Effector memory CD8-positive, alpha-beta T cell (primary cell): ENCODE measurements at regions not wholly inside any gene's neighbourhood (a gene's known extent, or its start where the extent isn't known, plus 50 kb on each side); places are given as distances from the start of the nearest gene placed in this dataset.

Experiments
- ATAC-seq: fragments of 150-1000 bp; cut with Tn5 transposase; replicated peaks from 2 replicates; pipeline ENCODE4 v1.10.0; 2021; ENCODE audit warnings: mild to moderate bottlenecking, moderate library complexity
- DNase-seq, 3 experiments: peaks; one replicate each; pipeline ENCODE4 v3.0.0; 2021
- H3K27ac Mint-ChIP-seq, 2 donors: one replicate each; pipeline ENCODE4 v1.8.0; 2022; ENCODE audit warnings: mild to moderate bottlenecking in 2 of 2, mixed read lengths in 2 of 2, moderate library complexity in 2 of 2
- H3K27me3 Mint-ChIP-seq, 2 donors: one replicate each; pipeline ENCODE4 v1.8.0; 2022; ENCODE audit warnings: mixed read lengths in 2 of 2
- H3K36me3 Mint-ChIP-seq: one replicate; pipeline ENCODE4 v1.8.0; 2022; ENCODE audit warnings: mild to moderate bottlenecking, moderate library complexity, mixed read lengths; ENCODE audit not compliant: insufficient read depth
- H3K4me1 Mint-ChIP-seq, 2 donors: one replicate each; pipeline ENCODE4 v1.8.0; 2022; ENCODE audit warnings: low read depth in 2 of 2, mixed read lengths in 2 of 2
- H3K4me3 Mint-ChIP-seq, 2 donors: one replicate each; pipeline ENCODE4 v1.8.0; 2022; ENCODE audit warnings: mild to moderate bottlenecking in 2 of 2, mixed read lengths in 2 of 2, moderate library complexity in 2 of 2
- H3K9me3 Mint-ChIP-seq, 2 donors: one replicate each; pipeline ENCODE4 v1.8.0; 2022; ENCODE audit warnings: mixed read lengths in 2 of 2

DNA sequence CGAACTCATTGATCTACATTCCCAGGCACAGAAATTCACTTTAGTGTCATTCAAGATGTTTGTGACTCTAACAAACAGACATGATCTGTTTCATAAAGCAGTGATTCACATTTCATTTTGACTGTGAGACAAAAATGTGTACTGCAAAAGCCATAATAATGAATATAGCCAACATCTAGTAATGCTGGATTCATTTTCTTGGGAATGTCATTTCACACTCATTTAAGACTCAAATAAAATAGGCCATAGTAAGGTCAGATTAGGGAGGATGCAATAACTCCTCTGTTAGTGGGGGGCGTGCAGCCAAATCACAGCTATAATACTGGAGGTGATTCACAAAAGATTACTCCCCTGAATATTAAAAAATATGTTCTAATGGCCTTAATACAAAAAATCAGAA, 566.6 kb upstream of the ZWINT start:
- H3K9me3 Mint-ChIP-seq, result peaks cover 8 to 14% of the 10 kb centered on the region in 2 donors
- H3K36me3 Mint-ChIP-seq, result no peaks in the 10 kb centered on the region
- no peak overlapping the region for H3K4me3 Mint-ChIP-seq
- no peak for ATAC-seq
- no peaks in the 10 kb centered on the region for H3K4me1 Mint-ChIP-seq
- no peak overlapping the region for H3K27ac Mint-ChIP-seq
- no peaks in the 10 kb centered on the region for H3K27me3 Mint-ChIP-seq
- no peak for DNase-seq

DNA sequence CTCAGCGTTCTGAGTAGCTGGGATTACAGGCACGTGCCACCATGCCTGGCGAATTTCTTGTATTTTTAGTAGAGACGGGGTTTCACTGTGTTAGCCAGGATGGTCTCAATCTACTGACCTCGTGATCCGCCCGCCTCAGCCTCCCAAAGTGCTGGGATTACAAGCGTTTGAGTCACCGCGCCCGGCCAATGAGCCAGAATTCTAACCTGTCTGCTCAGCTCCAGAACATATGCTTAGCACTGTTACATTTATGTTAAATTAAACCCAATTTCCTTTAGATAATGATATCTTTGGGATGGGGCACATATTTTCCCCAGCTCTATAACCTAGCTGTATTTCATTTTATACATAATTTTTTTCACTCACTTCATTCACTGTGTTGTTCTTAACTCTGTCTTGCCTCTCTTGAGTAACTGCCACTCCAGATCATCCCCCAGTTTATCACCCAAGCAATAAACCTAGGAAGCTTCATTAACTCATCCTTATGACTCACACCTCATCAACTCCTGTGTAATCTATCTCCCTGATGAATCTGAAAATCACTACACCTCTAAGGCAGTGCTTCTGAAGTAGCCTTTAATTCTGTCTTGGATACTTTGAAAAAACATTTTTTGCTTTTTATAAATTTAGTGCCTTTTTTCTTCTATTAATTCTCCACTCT, 559.7 kb upstream of the ZWINT start:
- ATAC-seq, result no peak
- H3K27ac Mint-ChIP-seq, result no peak overlapping the region
- peaks cover 11 to 18% of the 10 kb centered on the region in 2 donors for H3K9me3 Mint-ChIP-seq
- H3K4me3 Mint-ChIP-seq, result no peak overlapping the region
- H3K4me1 Mint-ChIP-seq, result no peaks in the 10 kb centered on the region
- H3K27me3 Mint-ChIP-seq, result no peaks in the 10 kb centered on the region
- no peaks in the 10 kb centered on the region for H3K36me3 Mint-ChIP-seq
- no peak for DNase-seq

DNA sequence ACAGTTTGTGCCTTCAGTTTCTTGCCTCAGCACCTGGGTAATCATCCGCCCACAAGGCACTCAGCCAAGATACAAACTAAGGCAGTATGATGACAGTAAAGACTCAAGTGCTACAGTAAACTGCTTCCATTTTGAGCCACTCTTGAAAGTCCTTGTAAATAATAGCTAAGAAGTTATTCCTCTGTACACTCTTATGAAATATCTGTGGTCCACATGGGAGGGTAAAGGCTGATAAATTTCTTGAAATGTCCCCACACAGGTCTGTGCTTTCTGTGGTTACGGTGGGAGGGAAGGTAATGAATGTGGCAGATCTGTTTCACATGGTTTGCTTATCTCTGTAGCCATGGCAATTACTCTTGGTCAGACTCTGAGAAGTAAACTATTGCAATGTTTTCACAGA, 551.0 kb upstream of the ZWINT start:
- ATAC-seq (no peak), DNase-seq (no peak)
- H3K36me3 Mint-ChIP-seq, result no peaks in the 10 kb centered on the region
- H3K27ac Mint-ChIP-seq, result no peak overlapping the region
- H3K9me3 Mint-ChIP-seq, result peaks cover 7 to 17% of the 10 kb centered on the region in 2 donors
- no peaks in the 10 kb centered on the region for H3K27me3 Mint-ChIP-seq
- H3K4me3 Mint-ChIP-seq, result no peak overlapping the region
- no peaks in the 10 kb centered on the region for H3K4me1 Mint-ChIP-seq

DNA sequence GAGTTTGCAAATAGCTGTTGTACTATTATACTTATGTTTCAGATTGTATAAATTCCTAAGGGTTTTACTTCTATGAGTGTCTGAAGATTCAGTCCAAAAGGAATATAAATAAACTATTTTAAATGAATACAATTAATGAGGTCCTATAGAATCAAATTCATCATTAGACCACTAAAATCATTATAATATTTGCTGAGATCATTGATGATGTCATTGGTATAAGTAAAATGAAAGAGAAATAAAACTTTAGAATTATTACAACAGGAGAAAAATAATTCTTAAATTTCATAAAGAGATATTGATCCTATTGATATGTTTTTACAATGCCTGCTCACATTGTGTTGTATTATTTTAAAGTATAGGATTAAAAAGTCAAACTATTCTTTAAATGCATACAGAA, 544.0 kb upstream of the ZWINT start:
- no peak for DNase-seq
- Mint-ChIP-seq H3K27me3 (no peaks in the 10 kb centered on the region), H3K27ac (no peak overlapping the region), H3K36me3 (no peaks in the 10 kb centered on the region), H3K9me3 (no peaks in the 10 kb centered on the region), H3K4me3 (no peak overlapping the region), H3K4me1 (no peaks in the 10 kb centered on the region)
- no peak for ATAC-seq

DNA sequence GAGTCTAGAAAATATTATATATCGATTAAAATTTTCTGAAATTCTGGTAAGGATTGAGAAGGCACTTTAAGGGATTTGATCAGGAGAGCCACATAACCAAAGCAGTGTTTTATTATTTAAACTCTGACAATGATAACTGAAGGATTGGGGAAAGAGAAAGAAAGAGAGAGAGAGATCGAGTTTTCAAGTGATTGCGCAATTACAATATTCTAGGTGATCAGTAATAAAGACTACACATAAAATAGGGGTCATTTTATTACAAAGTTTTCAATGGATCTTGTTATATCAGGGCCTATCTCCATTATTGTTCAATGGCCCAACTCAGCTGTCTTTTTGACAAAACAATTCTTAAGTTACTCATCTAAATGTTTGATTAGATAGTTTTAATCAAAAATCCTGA, 541.5 kb upstream of the ZWINT start:
- Mint-ChIP-seq H3K4me1 (no peaks in the 10 kb centered on the region), H3K27me3 (no peaks in the 10 kb centered on the region), H3K27ac (no peak overlapping the region), H3K36me3 (no peaks in the 10 kb centered on the region), H3K4me3 (no peak overlapping the region), H3K9me3 (peaks cover 0 to 2% of the 10 kb centered on the region in 2 donors)
- no peak for ATAC-seq
- DNase-seq, result no peak

DNA sequence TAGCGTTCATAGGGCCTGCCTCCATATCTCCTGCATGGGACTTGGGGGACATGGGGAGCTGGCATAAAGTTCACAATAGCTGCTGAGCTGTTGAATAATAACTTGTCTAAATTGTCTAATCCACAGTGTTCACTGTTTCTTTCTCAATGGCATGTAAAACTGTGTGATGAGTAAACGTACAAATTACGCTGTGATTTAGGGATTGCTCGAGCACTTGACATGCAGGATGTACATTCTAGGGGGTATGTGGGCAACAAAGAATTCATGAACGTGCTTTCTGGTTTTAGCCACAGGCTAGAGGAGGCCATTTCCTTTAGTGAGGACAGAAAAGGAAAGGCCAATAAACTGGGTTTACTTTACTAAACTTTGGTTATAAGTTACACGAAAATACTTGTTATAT, 534.2 kb upstream of the ZWINT start:
- Mint-ChIP-seq H3K4me3 (no peak overlapping the region), H3K36me3 (no peaks in the 10 kb centered on the region), H3K27me3 (no peaks in the 10 kb centered on the region), H3K4me1 (no peaks in the 10 kb centered on the region), H3K9me3 (peaks cover 0 to 5% of the 10 kb centered on the region in 2 donors), H3K27ac (no peak overlapping the region)
- ATAC-seq, result no peak
- DNase-seq, result no peak

DNA sequence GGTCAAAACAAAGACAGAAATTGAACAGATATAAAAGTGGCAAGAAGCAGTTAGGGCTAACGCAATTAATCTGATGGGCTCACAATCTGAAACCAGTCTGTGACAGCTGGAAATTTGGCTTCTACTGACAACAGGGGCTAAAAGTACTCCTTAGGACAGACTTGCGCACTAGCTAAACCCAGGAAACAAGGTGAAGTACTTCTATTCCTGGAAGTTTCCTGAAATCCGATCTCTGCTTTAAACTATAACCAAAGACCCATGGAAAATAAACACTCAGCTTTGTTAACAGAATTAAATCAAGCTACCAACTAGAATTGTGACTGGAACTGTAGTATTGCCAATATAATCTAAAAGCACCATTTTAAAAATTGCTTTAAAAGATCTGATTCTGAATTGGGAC, 520.2 kb upstream of the ZWINT start:
- ATAC-seq (no peak), DNase-seq (no peak)
- Mint-ChIP-seq H3K4me3 (no peak overlapping the region), H3K27ac (no peak overlapping the region), H3K9me3 (peaks cover 0 to 4% of the 10 kb centered on the region in 2 donors), H3K27me3 (no peaks in the 10 kb centered on the region), H3K36me3 (no peaks in the 10 kb centered on the region), H3K4me1 (no peaks in the 10 kb centered on the region)

DNA sequence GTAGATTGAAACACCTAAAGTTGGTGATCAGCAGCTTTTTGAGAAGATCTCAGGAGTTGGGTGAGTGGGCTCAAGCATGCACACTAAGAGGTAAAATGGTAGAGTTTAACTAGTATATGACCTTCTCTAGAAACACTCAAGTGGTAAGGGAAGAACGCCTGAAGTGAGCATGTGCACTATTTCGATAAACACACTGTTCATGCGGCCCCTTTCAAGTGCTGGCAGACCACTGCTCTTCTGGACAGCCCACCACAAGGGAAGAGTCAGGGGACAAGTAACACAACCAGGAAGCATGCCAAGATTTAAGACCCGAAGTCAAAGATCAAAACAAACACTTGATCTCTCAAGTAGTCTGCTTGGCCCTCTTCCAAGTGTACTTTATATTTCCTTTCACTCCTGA, 519.5 kb upstream of the ZWINT start:
- DNase-seq (no peak), ATAC-seq (no peak)
- Mint-ChIP-seq H3K9me3 (peaks cover 0 to 6% of the 10 kb centered on the region in 2 donors), H3K27me3 (no peaks in the 10 kb centered on the region), H3K27ac (no peak overlapping the region), H3K4me3 (no peak overlapping the region), H3K4me1 (no peaks in the 10 kb centered on the region), H3K36me3 (no peaks in the 10 kb centered on the region)

DNA sequence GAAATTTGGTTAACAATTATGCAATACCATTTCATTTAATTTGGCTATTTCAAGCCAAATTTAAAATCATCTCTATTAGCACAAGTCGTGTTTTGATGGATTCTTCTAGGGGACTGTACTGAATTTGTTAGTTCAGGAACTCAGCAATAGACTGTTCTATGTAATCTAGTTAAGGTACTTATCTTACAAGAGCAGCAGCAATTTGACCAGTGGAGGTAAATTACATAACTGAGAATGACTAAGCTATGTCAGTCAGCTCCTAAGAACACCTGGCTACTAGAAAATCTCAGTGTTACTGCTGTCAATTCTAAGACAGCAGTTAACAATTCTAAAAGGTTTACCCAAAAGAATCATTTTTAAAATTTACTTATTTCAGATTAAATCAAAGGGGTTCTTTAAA, 513.9 kb upstream of the ZWINT start:
- Mint-ChIP-seq H3K4me1 (no peaks in the 10 kb centered on the region), H3K9me3 (peaks cover 0 to 9% of the 10 kb centered on the region in 2 donors), H3K27ac (no peak overlapping the region), H3K4me3 (no peak overlapping the region), H3K36me3 (no peaks in the 10 kb centered on the region), H3K27me3 (no peaks in the 10 kb centered on the region)
- no peak for ATAC-seq
- DNase-seq, result no peak

DNA sequence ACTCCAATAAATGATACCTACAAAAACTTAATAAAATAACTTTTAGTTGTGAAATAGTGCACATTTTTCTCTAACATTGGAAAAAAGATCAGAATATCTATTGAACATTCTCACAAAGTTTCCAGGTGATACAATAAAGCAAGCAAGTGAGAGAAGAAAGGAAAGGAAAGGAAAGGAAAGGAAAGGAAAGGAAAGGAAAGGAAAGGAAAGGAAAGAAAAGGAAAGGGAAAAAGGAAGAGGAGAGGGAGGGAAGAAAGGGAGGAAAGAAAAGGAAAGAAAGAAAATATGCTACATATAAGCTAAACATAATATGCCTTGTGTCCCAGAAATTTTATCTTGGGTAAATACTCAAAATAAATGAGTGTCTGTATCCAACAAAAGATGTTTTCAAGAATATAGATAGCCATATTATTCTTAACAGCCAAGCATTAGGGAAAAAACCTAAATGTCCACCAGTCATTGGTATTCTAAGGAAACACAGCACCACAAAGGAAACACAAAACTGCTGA, 510.2 kb upstream of the ZWINT start:
- no peaks in the 10 kb centered on the region for H3K27me3 Mint-ChIP-seq
- no peaks in the 10 kb centered on the region for H3K36me3 Mint-ChIP-seq
- no peaks in the 10 kb centered on the region for H3K4me1 Mint-ChIP-seq
- DNase-seq (no peak), ATAC-seq (no peak)
- peaks cover 0 to 7% of the 10 kb centered on the region in 2 donors for H3K9me3 Mint-ChIP-seq
- no peak overlapping the region for H3K27ac Mint-ChIP-seq
- no peak overlapping the region for H3K4me3 Mint-ChIP-seq

DNA sequence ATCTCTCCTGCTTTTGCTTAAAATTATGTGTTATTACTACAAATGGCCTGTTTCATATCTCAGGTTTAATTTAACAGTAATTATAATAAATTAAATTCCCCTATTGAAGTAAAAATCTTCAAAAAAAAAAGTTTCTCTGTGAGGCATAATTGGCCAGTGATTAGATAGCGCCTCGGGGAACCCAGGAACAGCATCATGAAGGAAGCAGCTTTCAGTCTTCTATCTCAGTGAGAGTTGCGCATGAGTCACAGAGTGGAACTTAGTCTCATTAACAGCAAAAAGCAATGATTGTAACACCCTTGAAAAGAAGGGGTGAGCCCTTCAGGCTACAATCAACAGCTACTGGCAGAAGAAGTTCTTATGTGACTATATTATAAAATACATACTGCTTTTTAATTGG, 506.2 kb upstream of the ZWINT start:
- no peak overlapping the region for H3K4me3 Mint-ChIP-seq
- no peaks in the 10 kb centered on the region for H3K36me3 Mint-ChIP-seq
- H3K27me3 Mint-ChIP-seq, result no peaks in the 10 kb centered on the region
- H3K27ac Mint-ChIP-seq, result no peak overlapping the region
- peaks cover 3 to 5% of the 10 kb centered on the region in 2 donors for H3K9me3 Mint-ChIP-seq
- DNase-seq, result no peak
- no peak for ATAC-seq
- no peaks in the 10 kb centered on the region for H3K4me1 Mint-ChIP-seq

DNA sequence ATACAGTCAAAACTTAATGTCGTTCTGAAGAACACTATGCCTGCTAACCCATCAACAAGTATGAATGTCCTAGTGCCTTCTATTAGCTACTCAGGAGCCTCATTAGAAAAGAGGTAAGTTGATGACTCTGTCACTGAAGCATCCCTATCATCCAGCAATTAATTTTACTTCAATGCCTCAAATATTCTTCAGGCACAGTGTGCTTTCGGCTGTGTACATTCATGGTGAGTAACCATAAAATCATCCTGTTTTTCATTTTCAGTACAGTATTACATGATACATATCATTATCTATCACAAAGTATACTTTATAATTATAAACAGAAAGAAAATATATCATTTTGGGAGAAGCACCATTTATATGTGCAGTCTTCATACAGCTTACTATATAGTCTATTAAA, 495.5 kb upstream of the ZWINT start:
- Mint-ChIP-seq H3K9me3 (peaks cover 0 to 10% of the 10 kb centered on the region in 2 donors), H3K4me3 (no peak overlapping the region), H3K27ac (no peak overlapping the region), H3K4me1 (no peaks in the 10 kb centered on the region), H3K27me3 (no peaks in the 10 kb centered on the region), H3K36me3 (no peaks in the 10 kb centered on the region)
- ATAC-seq, result no peak
- no peak for DNase-seq

DNA sequence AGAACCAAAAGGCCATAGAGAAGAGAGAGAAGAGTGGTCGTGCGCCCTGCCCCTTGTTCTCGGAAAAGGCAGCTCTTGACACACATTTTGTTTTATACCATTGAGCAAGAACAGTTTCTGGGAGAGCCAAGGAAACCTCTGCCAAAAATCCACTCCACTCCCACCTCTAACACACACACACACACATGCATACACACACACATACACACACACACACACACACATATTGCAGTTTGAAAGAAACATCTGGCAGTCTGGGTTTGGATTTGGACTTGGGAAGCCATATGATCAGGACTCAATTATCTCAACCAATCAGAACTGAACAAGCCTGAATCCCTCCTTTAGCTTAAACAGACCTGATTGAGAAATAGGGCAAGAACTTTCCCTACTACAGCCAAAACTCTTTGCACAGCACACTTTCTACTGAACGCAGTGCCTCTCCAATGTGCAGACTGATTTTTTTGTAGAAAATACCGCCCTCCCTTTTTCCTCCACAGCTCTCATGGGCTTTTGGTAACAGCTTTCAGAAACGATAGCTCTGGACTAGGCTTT, 484.0 kb upstream of the ZWINT start:
- Mint-ChIP-seq H3K36me3 (no peaks in the 10 kb centered on the region), H3K4me1 (no peaks in the 10 kb centered on the region), H3K4me3 (no peak overlapping the region), H3K27me3 (no peaks in the 10 kb centered on the region), H3K9me3 (peaks cover 0 to 10% of the 10 kb centered on the region in 2 donors), H3K27ac (no peak overlapping the region)
- no peak for DNase-seq
- ATAC-seq, result no peak

DNA sequence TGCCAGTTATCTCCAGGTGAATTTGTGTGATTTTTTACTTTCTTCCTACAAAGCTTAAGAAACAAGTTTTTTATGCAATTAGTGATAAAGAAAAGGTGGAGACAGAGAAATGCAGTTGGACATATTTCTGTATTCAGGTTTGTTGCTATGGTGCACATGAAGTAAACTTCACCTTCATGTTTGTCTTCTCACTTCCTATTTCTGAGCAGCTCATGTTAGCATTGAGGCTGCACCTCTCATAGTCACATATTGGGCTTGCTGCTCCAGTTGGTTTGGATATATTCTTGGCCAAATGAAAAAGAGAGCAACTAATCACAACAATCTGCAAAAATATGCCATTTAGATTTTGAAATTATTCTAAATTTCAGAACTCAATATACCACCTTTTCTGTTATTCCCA, 475.6 kb upstream of the ZWINT start:
- Mint-ChIP-seq H3K36me3 (no peaks in the 10 kb centered on the region), H3K4me3 (no peak overlapping the region), H3K27me3 (no peaks in the 10 kb centered on the region), H3K9me3 (peaks cover 0 to 2% of the 10 kb centered on the region in 2 donors), H3K4me1 (no peaks in the 10 kb centered on the region), H3K27ac (no peak overlapping the region)
- DNase-seq, result no peak
- no peak for ATAC-seq
